ENCODE measurements at regions not wholly inside any gene's neighbourhood (a gene's known extent, or its start where the extent isn't known, plus 50 kb on each side); places are given as distances from the start of the nearest gene placed in this dataset.

DNA sequence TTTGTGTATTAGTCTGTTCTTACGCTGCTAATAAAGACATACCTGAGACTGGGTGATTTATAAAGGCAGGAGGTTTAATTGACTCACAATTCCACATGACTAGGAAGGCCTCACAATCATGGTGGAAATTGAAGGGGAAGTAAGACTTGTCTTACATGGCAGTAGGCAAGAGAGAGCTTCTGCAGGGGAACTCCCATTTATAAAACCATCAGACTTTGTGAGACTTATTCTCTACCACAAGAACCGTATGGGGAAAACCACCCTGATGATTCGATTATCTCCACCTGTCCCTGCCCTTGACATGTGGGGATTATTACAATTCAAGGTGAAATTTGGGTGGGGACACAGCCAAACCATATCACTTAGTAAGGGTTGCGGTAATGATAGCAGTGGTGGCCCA is 833.1 kb downstream of the FLRT2 start (continued):
- no peak for TF ChIP-seq SIN3A (IDR thresholded peaks at IDR 0.05; ENCODE audit: low read depth, low read length)
- no peak for TF ChIP-seq ZNF217 (IDR thresholded peaks at IDR 0.05)
- TF ChIP-seq, protein P1, sequence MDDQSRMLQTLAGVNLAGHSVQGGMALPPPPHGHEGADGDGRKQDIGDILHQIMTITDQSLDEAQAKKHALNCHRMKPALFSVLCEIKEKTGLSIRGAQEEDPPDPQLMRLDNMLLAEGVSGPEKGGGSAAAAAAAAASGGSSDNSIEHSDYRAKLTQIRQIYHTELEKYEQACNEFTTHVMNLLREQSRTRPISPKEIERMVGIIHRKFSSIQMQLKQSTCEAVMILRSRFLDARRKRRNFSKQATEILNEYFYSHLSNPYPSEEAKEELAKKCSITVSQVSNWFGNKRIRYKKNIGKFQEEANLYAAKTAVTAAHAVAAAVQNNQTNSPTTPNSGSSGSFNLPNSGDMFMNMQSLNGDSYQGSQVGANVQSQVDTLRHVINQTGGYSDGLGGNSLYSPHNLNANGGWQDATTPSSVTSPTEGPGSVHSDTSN (IDR thresholded peaks at IDR 0.05; ENCODE audit: insufficient replicate concordance, low read depth, low read length), result no peak

DNA sequence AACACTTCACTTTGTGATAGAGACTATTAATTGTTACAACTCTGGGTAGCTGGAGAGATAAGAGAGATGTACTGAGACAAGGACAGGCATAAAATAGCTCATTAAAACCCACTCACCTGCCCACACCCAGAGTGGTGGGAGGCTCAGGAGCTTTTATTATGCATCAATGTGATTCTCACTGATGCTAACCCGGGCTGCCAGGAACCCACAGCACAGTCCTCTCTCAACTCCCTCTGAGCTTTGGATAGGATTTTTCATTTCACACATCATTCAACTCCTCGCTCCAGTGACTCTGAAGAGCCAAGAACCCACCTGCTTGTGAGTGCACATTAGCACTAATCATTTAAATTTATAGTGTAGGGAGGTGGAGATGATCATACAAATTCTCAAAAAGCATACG is 827.9 kb downstream of the FLRT2 start:
- Histone ChIP-seq H2AFZ (ENCODE audit: control insufficient read depth, low read depth, low read length) (no peak overlapping the region), H3K4me2 (ENCODE audit: control insufficient read depth, insufficient read depth) (no peak overlapping the region), H3K27ac (ENCODE audit: control insufficient read depth, insufficient read depth) (no peak overlapping the region), H3K27me3 (replicated peaks in 1 of 2; ENCODE audit: control insufficient read depth in 2 of 2, insufficient read depth in 2 of 2, low read length in 1 of 2) (no peaks in the 10 kb centered on the region), H3K79me2 (ENCODE audit: control insufficient read depth, insufficient read depth, low read length) (no peaks in the 10 kb centered on the region), H4K20me1 (ENCODE audit: control insufficient read depth, insufficient read depth) (no peaks in the 10 kb centered on the region), H3K9me3 (replicated peaks; ENCODE audit: control insufficient read depth, insufficient read depth, low read length) (no peaks in the 10 kb centered on the region), H3K4me3 (no peak overlapping the region), H3K4me1 (ENCODE audit: control insufficient read depth, insufficient read depth, low read length) (no peaks in the 10 kb centered on the region), H3K36me3 (ENCODE audit: control insufficient read depth in 2 of 2, insufficient read depth in 2 of 2, low read length in 1 of 2) (no peaks in the 10 kb centered on the region), H3K9ac (ENCODE audit: control insufficient read depth, insufficient read depth, low read length) (no peak overlapping the region)
- DNase-seq (ENCODE audit: low read depth, low spot score), result no peak
- SMC1A ChIA-PET (ENCODE audit: uncharacterized antibody, unreplicated experiment), result interaction anchor here (1.1 to 1.2 kb wide), 2 partner anchors 12 to 26 kb away, joined by 3 to 4 read pairs; no protein-coding TSS in a partner anchor
- no peak for ATAC-seq
- RAD21 ChIA-PET (ENCODE audit: unreplicated experiment), result no interaction called here
- CTCF ChIA-PET, result interaction anchor here (1.2 kb wide), 1 partner anchor 10 kb away, joined by 3 read pairs; no protein-coding TSS in a partner anchor
- FAIRE-seq, result no peak
- WGBS (ENCODE audit: insufficient coverage, insufficient replicate concordance, low lambda C conversion rate, missing lambda C conversion rate), result 0% methylated on average over 3 of the region's 3 CpGs
- no TSS peak for BruUV-seq (replicated peaks)
- POLR2A ChIA-PET, result no interaction called here
- intact Hi-C loops (cut with micrococcal nuclease; ENCODE audit: unreplicated experiment) (no loop called here), in situ Hi-C loops (cut with MboI) (no loop called here)
- TF ChIP-seq ZSCAN29 (IDR thresholded peaks at IDR 0.05), result no peak
- no peak for TF ChIP-seq NBN (IDR thresholded peaks at IDR 0.05)
- no peak for TF ChIP-seq ZNF622 (IDR thresholded peaks at IDR 0.05)
- TF ChIP-seq IRF4 (IDR thresholded peaks at IDR 0.05; ENCODE audit: low read depth, low read length), result no peak
- TF ChIP-seq SREBF2 (IDR thresholded peaks at IDR 0.05; ENCODE audit: low read length), result no peak
- TF ChIP-seq, protein P1 (IDR thresholded peaks at IDR 0.05; ENCODE audit: insufficient replicate concordance, low read depth, low read length), result no peak
- TF ChIP-seq EZH2 (IDR thresholded peaks at IDR 0.05; ENCODE audit: borderline replicate concordance, control insufficient read depth, low read depth, low read length), result no peak
- TF ChIP-seq CREM (IDR thresholded peaks at IDR 0.05; ENCODE audit: low read depth), result no peak
- no peak for TF ChIP-seq JUND (IDR thresholded peaks at IDR 0.05; ENCODE audit: low read depth, low read length)
- TF ChIP-seq, protein P2, sequence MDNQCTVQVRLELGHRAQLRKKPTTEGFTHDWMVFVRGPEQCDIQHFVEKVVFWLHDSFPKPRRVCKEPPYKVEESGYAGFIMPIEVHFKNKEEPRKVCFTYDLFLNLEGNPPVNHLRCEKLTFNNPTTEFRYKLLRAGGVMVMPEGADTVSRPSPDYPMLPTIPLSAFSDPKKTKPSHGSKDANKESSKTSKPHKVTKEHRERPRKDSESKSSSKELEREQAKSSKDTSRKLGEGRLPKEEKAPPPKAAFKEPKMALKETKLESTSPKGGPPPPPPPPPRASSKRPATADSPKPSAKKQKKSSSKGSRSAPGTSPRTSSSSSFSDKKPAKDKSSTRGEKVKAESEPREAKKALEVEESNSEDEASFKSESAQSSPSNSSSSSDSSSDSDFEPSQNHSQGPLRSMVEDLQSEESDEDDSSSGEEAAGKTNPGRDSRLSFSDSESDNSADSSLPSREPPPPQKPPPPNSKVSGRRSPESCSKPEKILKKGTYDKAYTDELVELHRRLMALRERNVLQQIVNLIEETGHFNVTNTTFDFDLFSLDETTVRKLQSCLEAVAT (IDR thresholded peaks at IDR 0.05), result no peak
- no peak for TF ChIP-seq TCF12 (IDR thresholded peaks at IDR 0.05; ENCODE audit: low read depth, low read length)
- TF ChIP-seq CEBPB (IDR thresholded peaks at IDR 0.05; ENCODE audit: borderline replicate concordance in 1 of 2, low read depth in 2 of 2, low read length in 2 of 2), result no peak
- no peak for TF ChIP-seq MEF2A (IDR thresholded peaks at IDR 0.05; ENCODE audit: insufficient read depth, low read depth, low read length)
- no peak for TF ChIP-seq ATF7 (IDR thresholded peaks at IDR 0.05; ENCODE audit: low read depth)
- TF ChIP-seq GATAD2B (conservative IDR thresholded peaks at IDR 0.05; ENCODE audit: low read depth), result no peak
- TF ChIP-seq BMI1 (IDR thresholded peaks at IDR 0.05; ENCODE audit: borderline replicate concordance), result no peak
